ENCODE measurements at regions not wholly inside any gene's neighbourhood (a gene's known extent, or its start where the extent isn't known, plus 50 kb on each side); places are given as distances from the start of the nearest gene placed in this dataset.

- TF ChIP-seq REST (IDR thresholded peaks at IDR 0.05; ENCODE audit: low read depth) (no peak), ZBTB7A (IDR thresholded peaks at IDR 0.05; ENCODE audit: low read depth) (no peak), USF1 (IDR thresholded peaks at IDR 0.05) (no peak), TEAD4 (IDR thresholded peaks at IDR 0.05) (no peak), YY1 (IDR thresholded peaks at IDR 0.05; ENCODE audit: low read depth) (no peak), FOXM1 (IDR thresholded peaks at IDR 0.05; ENCODE audit: borderline replicate concordance, low read depth) (no peak), CEBPB (IDR thresholded peaks at IDR 0.05) (no peak), RAD21 (IDR thresholded peaks at IDR 0.05; ENCODE audit: low read depth) (no peak), NFIC (IDR thresholded peaks at IDR 0.05) (no peak), TAF1 (IDR thresholded peaks at IDR 0.05; ENCODE audit: low read depth) (no peak), TCF12 (IDR thresholded peaks at IDR 0.05; ENCODE audit: low read depth) (no peak), MAX (IDR thresholded peaks at IDR 0.05) (no peak), CREB1 (IDR thresholded peaks at IDR 0.05; ENCODE audit: low read depth) (no peak)
These were observed 223.8 kb downstream of the CTTN start for GRCh38 chr11:70622091-70622490.

- TF ChIP-seq YY1 (IDR thresholded peaks at IDR 0.05; ENCODE audit: low read depth) (no peak), EP300 (IDR thresholded peaks at IDR 0.05; ENCODE audit: borderline replicate concordance) (no peak), FOXM1 (IDR thresholded peaks at IDR 0.05; ENCODE audit: borderline replicate concordance, low read depth) (no peak), EGR1 (IDR thresholded peaks at IDR 0.05) (no peak), RAD21 (IDR thresholded peaks at IDR 0.05; ENCODE audit: low read depth) (no peak), REST (IDR thresholded peaks at IDR 0.05; ENCODE audit: low read depth) (no peak), MAX (IDR thresholded peaks at IDR 0.05) (no peak), CEBPB (IDR thresholded peaks at IDR 0.05) (no peak), TCF12 (IDR thresholded peaks at IDR 0.05; ENCODE audit: low read depth) (no peak)
These were observed 225.7 kb downstream of the CTTN start for GRCh38 chr11:70623906-70624597.

- TF ChIP-seq CREB1 (IDR thresholded peaks at IDR 0.05; ENCODE audit: low read depth): no peak
- no peak for TF ChIP-seq TAF1 (IDR thresholded peaks at IDR 0.05; ENCODE audit: low read depth)
- no peak for TF ChIP-seq YY1 (IDR thresholded peaks at IDR 0.05; ENCODE audit: low read depth)
- no peak for TF ChIP-seq ZBTB7A (IDR thresholded peaks at IDR 0.05; ENCODE audit: low read depth)
- no peak for TF ChIP-seq EP300 (IDR thresholded peaks at IDR 0.05; ENCODE audit: borderline replicate concordance)
- TF ChIP-seq EGR1 (IDR thresholded peaks at IDR 0.05): no peak
- TF ChIP-seq MAX (IDR thresholded peaks at IDR 0.05): no peak
- TF ChIP-seq REST (IDR thresholded peaks at IDR 0.05; ENCODE audit: low read depth): no peak
- no peak for TF ChIP-seq USF1 (IDR thresholded peaks at IDR 0.05)
- no peak for TF ChIP-seq TCF12 (IDR thresholded peaks at IDR 0.05; ENCODE audit: low read depth)
- TF ChIP-seq FOXM1 (IDR thresholded peaks at IDR 0.05; ENCODE audit: borderline replicate concordance, low read depth): no peak
- no peak for TF ChIP-seq RAD21 (IDR thresholded peaks at IDR 0.05; ENCODE audit: low read depth)
- TF ChIP-seq CEBPB (IDR thresholded peaks at IDR 0.05): no peak
- TF ChIP-seq NFIC (IDR thresholded peaks at IDR 0.05): no peak
- no peak for TF ChIP-seq TEAD4 (IDR thresholded peaks at IDR 0.05)
These were observed 226.3 kb downstream of the CTTN start for GRCh38 chr11:70624598-70624993.

GRCh38 chr11:70625051-70625450 is 226.7 kb downstream of the CTTN start:
- TF ChIP-seq EGR1 (IDR thresholded peaks at IDR 0.05) (no peak), USF1 (IDR thresholded peaks at IDR 0.05) (no peak), MAX (IDR thresholded peaks at IDR 0.05) (no peak), ZBTB7A (IDR thresholded peaks at IDR 0.05; ENCODE audit: low read depth) (no peak), TEAD4 (IDR thresholded peaks at IDR 0.05) (no peak), TCF12 (IDR thresholded peaks at IDR 0.05; ENCODE audit: low read depth) (no peak), YY1 (IDR thresholded peaks at IDR 0.05; ENCODE audit: low read depth) (no peak), TAF1 (IDR thresholded peaks at IDR 0.05; ENCODE audit: low read depth) (no peak), RAD21 (IDR thresholded peaks at IDR 0.05; ENCODE audit: low read depth) (no peak), NFIC (IDR thresholded peaks at IDR 0.05) (no peak), CEBPB (IDR thresholded peaks at IDR 0.05) (no peak), FOXM1 (IDR thresholded peaks at IDR 0.05; ENCODE audit: borderline replicate concordance, low read depth) (no peak), EP300 (IDR thresholded peaks at IDR 0.05; ENCODE audit: borderline replicate concordance) (no peak), REST (IDR thresholded peaks at IDR 0.05; ENCODE audit: low read depth) (no peak), CREB1 (IDR thresholded peaks at IDR 0.05; ENCODE audit: low read depth) (no peak)
